Heart left ventricle (tissue), 13 donors: ENCODE measurements at regions not wholly inside any gene's neighbourhood (a gene's known extent, or its start where the extent isn't known, plus 50 kb on each side); places are given as distances from the start of the nearest gene placed in this dataset.

ENCODE experiments used
- POLR2A ChIP-seq, 2 donors: fragments of 450-650 bp; IDR thresholded peaks; one replicate each; pipeline ENCODE4 v1.6.1; 2017; ENCODE audit warnings: antibody characterized with exemption in 2 of 2, mild to moderate bottlenecking in 2 of 2, moderate library complexity in 2 of 2
- TF ChIP-seq, protein P1 (sequence below), 12 donors: fragments of 200-600 bp; sonication (generic) in 4 of 12; IDR thresholded peaks; one replicate each; pipeline versions ENCODE4 v1.5.0 to v1.8.0; 2018 to 2022; ENCODE audit warnings: antibody characterized with exemption in 12 of 12, mild to moderate bottlenecking in 5 of 12
- donor health status: ischemic (EF 13 %, LVEDD 7.1; RV severe dilation, severe dysfunction).
- donor health status: DM: no; HTN: yes; CAD: no.
- donor health status: DM: no; HTN: no; CAD: no.
- donor health status: ischemic (EF 25% LVEDD 6.9; RV normal size, moderate dysfunction).
- donor health status: ischemic (EF 25% LVEDD 5.7; RV mildly dilated, moderate dysfunction).
- donor health status: ischemic (EF 35%, LVEDD 5.7; RV mildly dilated, moderate dysfunction).
- donor health status: nonischemic (EF 11% LVEDD 7.7; RV severe dilation, severe dysfunction).
- donor health status: DM: yes; HTN: yes; CAD: no.
- donor health status: PGD.
- donor health status: ischemic (EF 29% LVEDD 5.4; RV normal size, mild dysfunction).
- donor health status: nonischemic (EF 23%, LVEDD 6.1; RV moderate dilation, normal function).

DNA sequence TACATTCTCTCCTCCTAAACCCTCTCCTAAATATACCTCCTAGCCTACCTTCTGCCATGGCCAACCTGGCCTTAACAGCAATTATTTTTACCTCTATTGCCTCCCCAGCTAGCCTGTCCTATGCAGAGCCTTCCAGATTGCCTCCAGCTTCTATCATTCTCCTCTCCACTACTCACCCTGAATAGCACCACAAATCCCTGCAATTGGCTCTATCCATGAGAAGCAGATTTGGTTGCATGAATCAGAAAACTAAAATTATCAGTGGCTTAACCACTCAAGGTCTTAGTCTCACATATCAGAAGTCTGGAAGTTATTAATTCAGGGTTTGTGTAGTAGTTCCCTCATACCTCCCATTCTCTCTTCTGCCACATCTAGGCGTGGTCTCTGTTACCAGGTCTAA lies 120.3 kb upstream of the CACUL1 start:
- TF ChIP-seq, protein P1, sequence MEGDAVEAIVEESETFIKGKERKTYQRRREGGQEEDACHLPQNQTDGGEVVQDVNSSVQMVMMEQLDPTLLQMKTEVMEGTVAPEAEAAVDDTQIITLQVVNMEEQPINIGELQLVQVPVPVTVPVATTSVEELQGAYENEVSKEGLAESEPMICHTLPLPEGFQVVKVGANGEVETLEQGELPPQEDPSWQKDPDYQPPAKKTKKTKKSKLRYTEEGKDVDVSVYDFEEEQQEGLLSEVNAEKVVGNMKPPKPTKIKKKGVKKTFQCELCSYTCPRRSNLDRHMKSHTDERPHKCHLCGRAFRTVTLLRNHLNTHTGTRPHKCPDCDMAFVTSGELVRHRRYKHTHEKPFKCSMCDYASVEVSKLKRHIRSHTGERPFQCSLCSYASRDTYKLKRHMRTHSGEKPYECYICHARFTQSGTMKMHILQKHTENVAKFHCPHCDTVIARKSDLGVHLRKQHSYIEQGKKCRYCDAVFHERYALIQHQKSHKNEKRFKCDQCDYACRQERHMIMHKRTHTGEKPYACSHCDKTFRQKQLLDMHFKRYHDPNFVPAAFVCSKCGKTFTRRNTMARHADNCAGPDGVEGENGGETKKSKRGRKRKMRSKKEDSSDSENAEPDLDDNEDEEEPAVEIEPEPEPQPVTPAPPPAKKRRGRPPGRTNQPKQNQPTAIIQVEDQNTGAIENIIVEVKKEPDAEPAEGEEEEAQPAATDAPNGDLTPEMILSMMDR (IDR thresholded peaks at IDR 0.05): no peak
- TF ChIP-seq POLR2A (IDR thresholded peaks at IDR 0.05): no peak
